SKM-1 (cell line): ENCODE measurements at regions not wholly inside any gene's neighbourhood (a gene's known extent, or its start where the extent isn't known, plus 50 kb on each side); places are given as distances from the start of the nearest gene placed in this dataset.
A peak's percentile ranks its signal among the peaks of the same experiment; 100 is the strongest.
"Not testable (repeated sequence)": the region's sequence is repeated elsewhere in the genome, so short reads cannot be mapped to it uniquely, and the experiment has no call there.

Source experiments
- DNase-seq: peaks from one replicate; lab custom pipeline; 2025; ENCODE audit not compliant: unreplicated experiment; lab: John Stamatoyannopoulos, UW

DNA sequence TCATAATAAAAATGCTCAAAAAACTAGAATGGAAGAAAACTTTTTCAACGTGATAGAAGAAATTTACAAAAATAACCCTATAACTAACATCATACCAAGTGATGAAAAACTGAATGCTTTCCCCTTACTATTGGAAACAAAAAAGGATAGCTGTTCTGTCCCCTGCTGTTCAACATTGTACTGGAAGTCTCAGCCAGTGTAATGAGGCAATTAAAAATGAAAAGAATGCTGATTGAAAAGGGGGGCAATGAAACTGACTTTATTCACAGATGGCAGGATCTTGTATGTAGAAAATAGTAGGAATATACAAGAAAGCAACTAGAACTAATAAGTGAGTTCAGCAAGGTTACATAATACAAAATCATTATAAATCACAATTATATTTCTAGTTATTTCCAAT lies 337.9 kb upstream of the KITLG start:
- DNase-seq, result no peak

DNA sequence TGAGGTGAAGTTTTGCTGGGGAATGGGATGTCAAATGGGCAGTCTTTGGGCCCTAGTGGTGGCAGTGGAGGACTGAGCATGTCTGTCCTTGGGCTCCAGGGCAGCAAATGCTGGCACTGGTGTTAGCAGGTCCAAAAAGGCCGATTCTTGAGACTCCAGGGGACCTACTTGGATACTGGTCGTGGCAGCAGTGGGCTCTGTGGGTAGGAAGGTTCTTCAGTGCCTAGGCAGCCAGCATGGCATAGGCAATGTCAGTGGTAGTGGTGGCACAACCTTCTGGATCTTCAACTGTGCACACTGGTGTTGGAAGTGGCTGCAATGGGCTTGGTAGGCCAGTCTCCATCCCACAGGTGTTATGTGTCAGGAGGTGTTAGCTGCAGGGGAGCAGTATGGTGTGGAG lies 334.7 kb upstream of the KITLG start:
- no peak for DNase-seq

DNA sequence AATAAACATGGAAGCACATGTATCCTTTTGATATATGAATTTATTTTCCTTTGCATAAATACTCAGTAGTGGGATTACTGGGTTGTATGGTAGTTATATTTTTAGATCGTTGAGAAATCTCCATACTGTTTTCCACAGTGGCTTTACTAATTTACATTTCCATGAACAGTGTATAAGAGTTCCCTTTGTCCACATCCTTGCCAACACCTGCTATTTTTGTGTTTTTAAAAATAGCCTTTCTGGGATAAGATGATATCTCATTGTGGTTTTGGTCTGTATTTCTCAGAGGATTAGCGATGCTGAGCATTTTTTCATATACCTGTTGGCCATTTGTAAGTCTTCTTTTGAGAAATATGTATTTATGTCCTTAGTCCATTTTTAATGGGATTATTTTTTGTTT lies 329.2 kb upstream of the KITLG start:
- DNase-seq, result no peak

DNA sequence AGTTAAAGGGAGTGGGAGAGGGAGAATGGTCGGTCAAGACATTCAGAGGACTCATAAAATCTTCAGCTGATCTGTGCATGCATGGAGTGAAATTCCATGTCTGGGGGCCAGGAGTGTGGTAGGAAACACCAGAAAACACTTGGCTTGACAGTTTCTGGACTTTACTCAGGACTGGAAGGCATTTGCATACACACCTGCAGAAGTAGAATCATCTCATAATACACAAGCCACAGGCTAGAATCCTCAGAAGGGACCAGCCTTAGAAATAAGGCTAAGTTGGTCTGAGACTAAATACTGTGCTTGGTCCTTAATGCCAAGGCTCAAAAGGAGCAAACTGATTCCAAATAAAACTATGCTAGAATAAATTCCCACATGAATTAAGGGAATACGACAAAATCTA lies 328.1 kb upstream of the KITLG start:
- no peak for DNase-seq

DNA sequence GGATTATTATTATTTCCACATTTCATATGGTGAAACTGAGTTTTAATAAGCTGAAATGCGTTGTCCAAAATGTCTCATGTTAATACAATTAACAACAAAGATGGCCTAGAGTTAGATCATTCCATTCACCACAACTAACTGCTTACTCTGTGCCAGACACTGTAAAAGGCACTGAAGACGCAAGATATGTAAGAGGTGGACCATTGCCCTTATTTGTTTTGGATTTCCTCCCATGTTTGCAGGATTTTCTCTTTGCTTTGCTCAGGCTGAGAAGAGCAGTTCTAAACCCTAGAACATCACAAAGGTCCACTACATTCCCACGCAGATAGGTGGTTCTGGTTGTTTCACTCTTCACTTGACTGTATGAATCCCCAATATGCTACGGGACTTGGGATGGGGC lies 324.4 kb upstream of the KITLG start:
- no peak for DNase-seq

- DNase-seq, result no peak
Observed at GRCh38 chr12:88903333-88903732, 323.1 kb upstream of the KITLG start.

DNA sequence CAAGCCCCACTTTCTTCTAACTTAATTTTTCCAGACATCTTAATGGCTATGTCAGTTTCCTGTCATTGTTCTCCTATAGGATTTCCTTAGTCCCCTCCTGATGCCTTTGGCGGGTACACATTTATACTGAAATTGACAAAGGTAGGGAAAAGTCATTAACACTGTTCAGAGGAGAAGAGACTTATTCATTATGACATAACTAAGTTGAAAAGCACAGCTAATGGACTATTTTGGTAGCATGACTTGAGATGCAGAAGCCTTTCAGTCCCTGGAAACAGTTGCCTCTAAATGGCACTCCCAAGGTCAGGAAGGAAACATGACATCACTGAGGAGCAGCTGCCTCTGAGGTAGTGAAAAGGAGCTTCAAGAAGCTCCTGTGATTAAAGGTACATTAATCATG lies 317.5 kb upstream of the KITLG start:
- DNase-seq, result no peak

DNA sequence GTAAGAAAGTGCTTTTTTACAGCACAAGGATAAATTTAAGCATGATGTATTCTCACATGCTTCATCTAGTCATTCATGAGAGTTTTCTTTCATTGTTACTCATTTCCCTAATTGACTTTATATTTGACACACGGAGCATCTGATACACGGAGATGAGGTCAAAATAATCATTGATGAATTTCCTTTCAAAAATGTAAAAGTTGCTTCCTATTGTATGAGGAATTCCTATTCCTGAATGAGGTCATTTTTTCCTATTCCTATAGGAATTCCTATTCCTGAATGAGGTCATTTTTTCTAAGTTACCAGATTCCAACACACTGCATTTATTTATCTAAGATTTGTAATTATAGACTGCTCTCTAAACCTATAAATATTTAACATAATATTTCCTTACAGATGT lies 316.7 kb upstream of the KITLG start:
- no peak for DNase-seq

DNA sequence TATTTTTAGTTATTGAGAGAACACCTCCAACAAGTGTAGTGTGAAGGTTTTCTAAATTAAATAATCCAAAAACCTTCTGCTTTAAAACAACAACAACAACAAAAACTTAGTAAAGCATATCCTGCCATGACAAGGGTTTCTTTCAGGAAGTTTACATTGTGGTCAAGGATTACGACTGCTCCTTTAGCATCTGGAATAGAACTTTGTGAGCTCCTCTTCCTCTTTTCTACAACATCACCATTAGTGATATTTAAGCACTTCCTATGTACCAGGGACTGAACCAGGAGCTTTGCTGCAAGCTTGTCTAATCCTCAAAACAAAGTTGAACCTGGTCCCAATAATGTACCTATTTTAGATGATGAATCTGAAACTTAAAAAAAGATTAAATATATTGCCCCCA lies 315.4 kb upstream of the KITLG start:
- peak; percentile 10 for DNase-seq

GRCh38 chr12:88893801-88894200 lies 313.5 kb upstream of the KITLG start:
- no peak for DNase-seq

DNA sequence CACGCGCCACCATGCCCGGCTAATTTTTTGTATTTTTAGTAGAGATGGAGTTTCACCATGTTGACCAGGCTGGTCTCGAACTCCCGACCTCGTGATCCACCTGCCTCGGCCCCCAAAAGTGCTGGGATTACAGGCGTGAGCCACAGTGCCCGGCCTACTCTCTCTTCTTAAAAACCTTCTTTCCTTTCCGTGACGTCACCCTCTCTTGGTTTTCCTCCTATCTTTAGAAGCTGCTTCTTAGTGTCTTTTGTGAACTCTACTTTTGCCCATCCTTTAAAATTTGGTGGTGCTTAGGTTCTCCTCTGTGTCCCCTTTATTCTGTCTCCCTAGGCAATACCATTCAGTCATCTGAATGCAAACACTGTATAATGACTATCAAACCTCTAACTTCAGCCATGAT lies 311.2 kb upstream of the KITLG start:
- DNase-seq, result not testable (repeated sequence)

DNA sequence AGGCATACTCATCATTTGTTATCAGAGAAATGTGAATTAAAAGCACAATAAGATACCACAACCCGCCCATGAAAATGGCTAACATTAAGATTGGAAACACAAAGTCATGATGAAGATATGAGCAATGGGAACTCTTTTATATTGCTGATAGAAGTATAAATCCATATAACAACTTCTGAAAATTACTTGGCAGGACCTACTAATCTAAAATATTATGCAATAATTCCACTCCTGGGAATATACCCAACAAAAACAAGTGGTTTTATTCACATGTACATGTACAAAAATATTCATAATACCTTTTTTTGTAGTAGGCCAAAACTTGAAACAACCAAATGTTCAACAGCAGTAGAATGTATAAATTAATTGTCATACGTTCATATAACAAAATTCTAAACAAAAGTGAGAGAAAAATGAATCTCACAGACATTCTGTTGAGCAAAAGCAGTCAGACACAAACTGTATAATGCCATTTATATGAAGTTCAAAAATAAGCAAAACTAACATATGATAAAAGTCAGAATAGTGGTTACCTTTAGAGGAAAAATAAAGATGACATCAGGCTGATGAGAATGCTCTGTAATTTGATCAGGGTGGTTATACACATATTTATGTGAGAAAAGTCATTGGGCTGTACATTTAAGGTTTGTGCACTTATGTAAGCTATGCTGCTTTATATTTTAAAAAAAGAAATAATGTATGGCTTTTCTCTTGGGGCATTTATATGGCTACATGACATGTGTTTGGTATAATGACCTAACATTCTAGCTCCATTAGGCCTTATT lies 309.2 kb upstream of the KITLG start:
- no peak for DNase-seq

- no peak for DNase-seq
Observed at GRCh38 chr12:88884600-88884999, 304.3 kb upstream of the KITLG start.

GRCh38 chr12:88882662-88883061 lies 302.4 kb upstream of the KITLG start:
- no peak for DNase-seq

GRCh38 chr12:88880051-88880450 lies 299.8 kb upstream of the KITLG start:
- DNase-seq, result no peak

- no peak for DNase-seq
Observed at GRCh38 chr12:88878295-88878694, 298.0 kb upstream of the KITLG start.

- no peak for DNase-seq
Observed at GRCh38 chr12:88876857-88877256, 296.6 kb upstream of the KITLG start.

GRCh38 chr12:88870000-88870737 lies 289.9 kb upstream of the KITLG start:
- DNase-seq, result no peak

- DNase-seq, result no peak
Observed at GRCh38 chr12:88868050-88868449, 287.8 kb upstream of the KITLG start.

DNA sequence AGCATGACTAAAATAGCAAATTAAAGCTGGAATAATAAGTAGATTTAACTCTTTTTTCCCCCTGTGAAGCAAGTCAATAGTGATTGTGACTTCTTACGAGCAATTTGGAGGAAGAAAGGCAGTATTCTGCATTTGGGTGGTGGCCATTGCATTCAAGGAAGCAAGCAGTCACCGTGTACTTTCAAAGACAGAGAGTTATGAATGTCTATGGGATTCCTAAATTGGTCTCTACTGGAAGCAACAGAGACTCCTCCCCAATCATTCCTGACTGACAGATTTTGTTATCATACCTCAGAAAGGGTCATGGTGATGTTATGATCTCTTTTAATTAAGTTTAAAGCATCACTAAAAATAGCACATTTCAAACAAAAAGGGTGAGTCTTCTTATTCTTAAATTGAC lies 287.2 kb upstream of the KITLG start:
- no peak for DNase-seq

GRCh38 chr12:88866881-88867280 lies 286.6 kb upstream of the KITLG start:
- no peak for DNase-seq

GRCh38 chr12:88865537-88865936 lies 285.3 kb upstream of the KITLG start:
- no peak for DNase-seq

DNA sequence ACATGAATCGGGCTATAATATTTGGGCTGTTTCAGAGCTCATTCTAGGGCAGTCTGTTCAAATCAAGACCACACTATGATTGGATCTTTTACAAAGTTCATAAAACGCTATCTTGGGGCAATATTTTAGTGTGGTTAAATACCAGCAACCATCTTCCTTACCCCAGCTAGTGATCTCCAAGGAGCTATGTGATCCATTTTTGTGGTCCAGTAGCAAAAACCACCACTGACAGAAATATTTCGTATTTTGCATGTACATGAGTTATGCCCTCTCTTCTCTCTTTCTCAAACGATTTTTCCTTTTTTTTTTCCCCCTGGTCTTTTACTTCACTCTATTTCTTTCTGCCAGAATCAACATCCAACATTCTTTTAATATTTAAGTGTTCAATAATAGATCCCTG lies 280.6 kb upstream of the KITLG start:
- DNase-seq, result no peak
